SK-N-MC (cell line): ENCODE measurements at regions not wholly inside any gene's neighbourhood (a gene's known extent, or its start where the extent isn't known, plus 50 kb on each side); places are given as distances from the start of the nearest gene placed in this dataset.

Source experiments
- EZH2 ChIP-seq: fragments of 200-600 bp; sonication (generic); IDR thresholded peaks from one replicate; pipeline ENCODE4 v1.6.1; 2017; ENCODE audit warnings: antibody characterized with exemption
- FOXP2 ChIP-seq: optimal IDR thresholded peaks from 2 replicates; pipeline ENCODE3; 2011; ENCODE audit warnings: mild to moderate bottlenecking, moderate library complexity; ENCODE audit not compliant: insufficient read depth; ENCODE audit errors: extremely low read length, control extremely low read depth

DNA sequence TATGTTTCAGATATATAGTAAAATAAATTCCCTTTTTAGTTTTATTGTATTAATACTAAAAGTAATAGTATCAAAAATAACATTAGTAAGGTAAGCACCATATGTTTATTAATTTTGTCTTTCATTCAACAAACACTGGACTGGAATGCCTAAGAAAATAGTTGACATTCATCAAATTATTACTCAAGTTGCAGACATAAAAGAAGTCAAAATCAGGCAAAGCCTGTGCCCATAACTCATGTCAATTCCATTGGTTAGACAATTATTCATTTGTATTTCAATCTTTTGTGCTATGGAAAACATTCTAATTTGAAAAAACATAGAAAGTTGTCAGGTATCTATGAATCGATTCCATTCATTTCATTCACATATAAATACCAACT, 158.9 kb downstream of the CEMIP2 start:
- no peak for TF ChIP-seq FOXP2
- TF ChIP-seq EZH2, result no peak
